Nephron progenitor cell (in vitro differentiated cells): ENCODE measurements at regions not wholly inside any gene's neighbourhood (a gene's known extent, or its start where the extent isn't known, plus 50 kb on each side); places are given as distances from the start of the nearest gene placed in this dataset.

Experiments used
- DNase-seq: peaks from one replicate; pipeline ENCODE4 v3.0.0; 2021
- H3K27ac Mint-ChIP-seq: 2 replicates; pipeline ENCODE4 v1.8.0; 2021; ENCODE audit warnings: mild to moderate bottlenecking, moderate library complexity, mixed read lengths
- H3K27me3 Mint-ChIP-seq: 2 replicates; pipeline ENCODE4 v1.8.0; 2021; ENCODE audit warnings: mild to moderate bottlenecking, low read depth, mixed read lengths; ENCODE audit not compliant: poor library complexity
- H3K36me3 Mint-ChIP-seq: 2 replicates; pipeline ENCODE4 v1.8.0; 2021; ENCODE audit warnings: low read depth, mixed read lengths
- H3K4me1 Mint-ChIP-seq: 2 replicates; pipeline ENCODE4 v1.8.0; 2021; ENCODE audit warnings: mixed read lengths
- H3K4me3 Mint-ChIP-seq: 2 replicates; pipeline ENCODE4 v1.8.0; 2021; ENCODE audit warnings: mild to moderate bottlenecking, moderate library complexity, mixed read lengths
- H3K9me3 Mint-ChIP-seq: 2 replicates; pipeline ENCODE4 v1.8.0; 2021; ENCODE audit warnings: mild to moderate bottlenecking, moderate library complexity, mixed read lengths
- CTCF ChIP-seq: fragments of 200-600 bp; sonication (generic); IDR thresholded peaks from 2 replicates; pipeline ENCODE4 v1.5.0; 2021; ENCODE audit warnings: antibody characterized with exemption

GRCh38 chr12:88662093-88662492 lies 81.8 kb upstream of the KITLG start:
- Mint-ChIP-seq H3K4me1 (no peaks in the 10 kb centered on the region), H3K27ac (no peak overlapping the region), H3K27me3 (peaks cover 3% of the 10 kb centered on the region), H3K4me3 (no peak overlapping the region), H3K36me3 (no peaks in the 10 kb centered on the region), H3K9me3 (no peaks in the 10 kb centered on the region)
- DNase-seq, result no peak
- no peak for TF ChIP-seq CTCF

- no peak overlapping the region for H3K27ac Mint-ChIP-seq
- no peaks in the 10 kb centered on the region for H3K27me3 Mint-ChIP-seq
- no peak for TF ChIP-seq CTCF
- DNase-seq, result no peak
- H3K4me1 Mint-ChIP-seq, result no peaks in the 10 kb centered on the region
- H3K36me3 Mint-ChIP-seq, result no peaks in the 10 kb centered on the region
- no peak overlapping the region for H3K4me3 Mint-ChIP-seq
- no peaks in the 10 kb centered on the region for H3K9me3 Mint-ChIP-seq
These were observed 77.7 kb upstream of the KITLG start for GRCh38 chr12:88658009-88658408.

DNA sequence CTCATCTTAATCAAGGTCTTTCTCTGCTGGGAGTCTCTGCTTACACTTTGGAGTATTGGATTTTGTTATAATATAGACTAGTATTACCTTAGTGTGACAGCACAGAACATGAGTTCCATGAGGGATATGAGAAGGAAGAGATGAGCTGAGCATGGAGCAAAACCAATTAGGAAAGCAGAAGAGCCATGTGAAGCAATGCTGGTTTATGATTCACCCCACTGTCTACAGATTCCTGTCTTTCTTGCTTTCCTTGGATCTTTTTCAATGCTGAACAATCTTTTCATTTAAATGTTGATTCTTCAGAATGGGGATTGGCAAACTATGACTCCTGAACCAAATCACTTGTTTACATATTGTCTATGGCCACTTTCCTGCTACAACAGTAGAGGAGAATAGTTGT lies 70.4 kb upstream of the KITLG start:
- TF ChIP-seq CTCF, result no peak
- DNase-seq, result no peak
- H3K27me3 Mint-ChIP-seq, result no peaks in the 10 kb centered on the region
- H3K4me1 Mint-ChIP-seq, result no peaks in the 10 kb centered on the region
- no peak overlapping the region for H3K27ac Mint-ChIP-seq
- H3K36me3 Mint-ChIP-seq, result no peaks in the 10 kb centered on the region
- no peak overlapping the region for H3K4me3 Mint-ChIP-seq
- no peaks in the 10 kb centered on the region for H3K9me3 Mint-ChIP-seq

- Mint-ChIP-seq H3K27me3 (no peaks in the 10 kb centered on the region), H3K4me1 (no peaks in the 10 kb centered on the region), H3K9me3 (no peaks in the 10 kb centered on the region), H3K4me3 (no peak overlapping the region), H3K27ac (no peak overlapping the region), H3K36me3 (no peaks in the 10 kb centered on the region)
- no peak for DNase-seq
- TF ChIP-seq CTCF, result no peak
These were observed 68.4 kb upstream of the KITLG start for GRCh38 chr12:88648625-88649024.

DNA sequence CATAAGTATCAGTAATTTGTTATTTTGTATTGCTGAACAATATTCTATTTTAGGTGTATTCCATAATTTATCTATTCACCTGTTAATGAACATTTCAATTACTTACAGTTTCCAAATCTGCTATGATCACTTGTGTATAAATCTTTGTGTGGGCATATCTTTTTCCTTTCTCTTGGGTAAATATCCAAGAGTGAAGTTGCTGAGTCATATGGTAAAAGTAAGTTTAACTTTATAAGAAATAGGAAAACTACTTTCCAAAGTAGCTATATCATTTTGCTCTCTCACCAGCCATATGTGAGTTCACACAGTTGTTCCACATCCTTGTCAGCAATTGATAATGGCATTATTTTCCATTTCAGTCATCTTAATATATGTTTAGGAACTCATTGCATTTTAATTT lies 66.6 kb upstream of the KITLG start:
- H3K4me3 Mint-ChIP-seq, result no peak overlapping the region
- no peak for TF ChIP-seq CTCF
- H3K27me3 Mint-ChIP-seq, result no peaks in the 10 kb centered on the region
- H3K27ac Mint-ChIP-seq, result no peak overlapping the region
- DNase-seq, result no peak
- H3K9me3 Mint-ChIP-seq, result no peaks in the 10 kb centered on the region
- no peaks in the 10 kb centered on the region for H3K4me1 Mint-ChIP-seq
- H3K36me3 Mint-ChIP-seq, result no peaks in the 10 kb centered on the region

GRCh38 chr12:88645816-88646215 lies 65.5 kb upstream of the KITLG start:
- H3K4me1 Mint-ChIP-seq, result peaks cover 2% of the 10 kb centered on the region
- no peaks in the 10 kb centered on the region for H3K36me3 Mint-ChIP-seq
- DNase-seq, result no peak
- no peak overlapping the region for H3K27ac Mint-ChIP-seq
- H3K9me3 Mint-ChIP-seq, result no peaks in the 10 kb centered on the region
- no peak overlapping the region for H3K4me3 Mint-ChIP-seq
- TF ChIP-seq CTCF, result no peak
- no peaks in the 10 kb centered on the region for H3K27me3 Mint-ChIP-seq
